RWPE2 (cell line): ENCODE measurements at regions not wholly inside any gene's neighbourhood (a gene's known extent, or its start where the extent isn't known, plus 50 kb on each side); places are given as distances from the start of the nearest gene placed in this dataset.
A peak's percentile ranks its signal among the peaks of the same experiment; 100 is the strongest.
"Not testable (repeated sequence)": the region's sequence is repeated elsewhere in the genome, so short reads cannot be mapped to it uniquely, and the experiment has no call there.

Experiments
- ATAC-seq: fragments of 200-7000 bp; cut with Tn5 transposase; 3 replicates; pipeline ENCODE4 v1.9.1; 2021; ENCODE audit warnings: low read depth
- DNase-seq: peaks from one replicate; pipeline ENCODE4 v3.0.0-alpha.2; 2020; ENCODE audit warnings: low spot score
- H3K27ac ChIP-seq: fragments of 450-650 bp; 2 replicates; pipeline ENCODE4 v1.5.1; 2017; ENCODE audit warnings: mild to moderate bottlenecking; ENCODE audit not compliant: poor library complexity, severe bottlenecking
- H3K27me3 ChIP-seq: fragments of 250-450 bp; sonication (Bioruptor Pico); 2 replicates; pipeline ENCODE4 v1.5.1; 2021; ENCODE audit warnings: mild to moderate bottlenecking, moderate library complexity; ENCODE audit not compliant: insufficient read depth, poor library complexity, severe bottlenecking
- H3K36me3 ChIP-seq: fragments of 250-450 bp; sonication (Bioruptor Pico); 2 replicates; pipeline ENCODE4 v1.5.1; 2020; ENCODE audit warnings: low read depth, mild to moderate bottlenecking, moderate library complexity
- H3K4me1 ChIP-seq: fragments of 250-450 bp; sonication (Bioruptor Pico); 2 replicates; pipeline ENCODE4 v1.5.1; 2021; ENCODE audit warnings: mild to moderate bottlenecking, moderate library complexity; ENCODE audit not compliant: insufficient read depth, poor library complexity, severe bottlenecking
- H3K4me3 ChIP-seq: fragments of 250-450 bp; sonication (Bioruptor Pico); 2 replicates; pipeline ENCODE4 v1.5.1; 2021; ENCODE audit warnings: mild to moderate bottlenecking, moderate library complexity; ENCODE audit not compliant: severe bottlenecking
- H3K9me3 ChIP-seq: fragments of 250-450 bp; sonication (Bioruptor Pico); 2 replicates; pipeline ENCODE4 v1.5.1; 2021; ENCODE audit warnings: mild to moderate bottlenecking, moderate library complexity; ENCODE audit not compliant: severe bottlenecking
- CTCF ChIP-seq: fragments of 450-650 bp; IDR thresholded peaks from one replicate; pipeline ENCODE4 v1.5.1; 2017; ENCODE audit warnings: mild to moderate bottlenecking, moderate library complexity; ENCODE audit not compliant: poor library complexity, severe bottlenecking

- Histone ChIP-seq H3K4me1 (peaks cover 9% of the 10 kb centered on the region), H3K36me3 (no peaks in the 10 kb centered on the region), H3K27ac (no peak overlapping the region), H3K4me3 (no peak overlapping the region), H3K9me3 (no peaks in the 10 kb centered on the region), H3K27me3 (no peaks in the 10 kb centered on the region)
- no peak for TF ChIP-seq CTCF
- DNase-seq (no peak), ATAC-seq (no peak)
Observed at GRCh38 chr6:145562771-145563615, 172.3 kb downstream of the EPM2A start.

GRCh38 chr6:145564553-145564952 lies 170.8 kb downstream of the EPM2A start:
- H3K4me1 ChIP-seq, result peaks cover 16% of the 10 kb centered on the region
- no peak for TF ChIP-seq CTCF
- DNase-seq (no peak), ATAC-seq (no peak)
- no peak overlapping the region for H3K4me3 ChIP-seq
- no peaks in the 10 kb centered on the region for H3K27me3 ChIP-seq
- H3K36me3 ChIP-seq, result no peaks in the 10 kb centered on the region
- H3K27ac ChIP-seq, result no peak overlapping the region
- no peaks in the 10 kb centered on the region for H3K9me3 ChIP-seq

- Histone ChIP-seq H3K9me3 (no peaks in the 10 kb centered on the region), H3K27me3 (no peaks in the 10 kb centered on the region), H3K36me3 (no peaks in the 10 kb centered on the region), H3K27ac (no peak overlapping the region), H3K4me3 (no peak overlapping the region), H3K4me1 (peaks cover 12% of the 10 kb centered on the region)
- no peak for DNase-seq
- no peak for TF ChIP-seq CTCF
- ATAC-seq, result no peak
Observed at GRCh38 chr6:145567684-145568252, 167.6 kb downstream of the EPM2A start.

- TF ChIP-seq CTCF, result no peak
- Histone ChIP-seq H3K36me3 (no peaks in the 10 kb centered on the region), H3K4me3 (no peak overlapping the region), H3K9me3 (no peaks in the 10 kb centered on the region), H3K27me3 (no peaks in the 10 kb centered on the region), H3K27ac (no peak overlapping the region), H3K4me1 (peaks cover 12% of the 10 kb centered on the region)
- DNase-seq (no peak), ATAC-seq (peak; percentile 72)
Observed at GRCh38 chr6:145569140-145569539, 166.2 kb downstream of the EPM2A start.

- not testable (repeated sequence) for H3K9me3 ChIP-seq, ATAC-seq, H3K27me3 ChIP-seq, H3K4me3 ChIP-seq, H3K27ac ChIP-seq, DNase-seq, H3K36me3 ChIP-seq
- peaks cover 12% of the 10 kb centered on the region for H3K4me1 ChIP-seq
Observed at GRCh38 chr6:145570336-145570735, 165.0 kb downstream of the EPM2A start.

- not testable (repeated sequence) for ATAC-seq, H3K36me3 ChIP-seq, H3K27ac ChIP-seq, DNase-seq, H3K4me3 ChIP-seq, H3K27me3 ChIP-seq, H3K4me1 ChIP-seq, H3K9me3 ChIP-seq
Observed at GRCh38 chr6:145574269-145574668, 161.1 kb downstream of the EPM2A start.
